CD4-positive, alpha-beta memory T cell (primary cell): ENCODE measurements at regions not wholly inside any gene's neighbourhood (a gene's known extent, or its start where the extent isn't known, plus 50 kb on each side); places are given as distances from the start of the nearest gene placed in this dataset.
A peak's percentile ranks its signal among the peaks of the same experiment; 100 is the strongest.
"Not testable (repeated sequence)": the region's sequence is repeated elsewhere in the genome, so short reads cannot be mapped to it uniquely, and the experiment has no call there.

Experiments used
- CTCF ChIA-PET: fragments of 350-600 bp; sonication (Branson Sonifier 250); formaldehyde crosslinking; loops from one replicate; lab custom pipeline; 2021; ENCODE audit warnings: inconsistent platforms; ENCODE audit not compliant: partially characterized antibody; lab: Charles Lee
- POLR2A ChIA-PET: fragments of 350-600 bp; sonication (Branson Sonifier 250); formaldehyde crosslinking; loops from one replicate; lab custom pipeline; 2021; ENCODE audit not compliant: partially characterized antibody; lab: Charles Lee
- DNase-seq, 5 donors: peaks; one replicate each; pipeline versions ENCODE4 v3.0.0 to v3.0.0-alpha.2; 2020 to 2022; ENCODE audit warnings: mixed read lengths in 1 of 5
- H3K27ac ChIP-seq: one replicate; pipeline ENCODE4 v1.7.0; 2013; ENCODE audit warnings: low read depth, low read length
- H3K27me3 ChIP-seq: 2 replicates; pipeline ENCODE4 v1.7.0; 2013; ENCODE audit warnings: mild to moderate bottlenecking, low read length, moderate library complexity; ENCODE audit not compliant: insufficient read depth
- H3K36me3 ChIP-seq: 2 replicates; pipeline ENCODE4 v1.7.0; 2013; ENCODE audit warnings: mild to moderate bottlenecking, low read length, moderate library complexity; ENCODE audit not compliant: insufficient read depth
- H3K4me1 ChIP-seq: 2 replicates; pipeline ENCODE4 v1.7.0; 2013; ENCODE audit warnings: mild to moderate bottlenecking, low read length, moderate library complexity; ENCODE audit not compliant: insufficient read depth
- H3K4me3 ChIP-seq, 2 donors: one replicate each; pipeline ENCODE4 v1.7.0; 2013; ENCODE audit warnings: low read length in 2 of 2, mild to moderate bottlenecking in 1 of 2
- H3K9me3 ChIP-seq, 2 donors: one replicate each; pipeline ENCODE4 v1.7.0; 2013; ENCODE audit warnings: low read length in 2 of 2, control low read depth in 1 of 2; ENCODE audit not compliant: control insufficient read depth in 1 of 2
- H3K27ac Mint-ChIP-seq, 7 donors: one replicate each; pipeline ENCODE4 v1.8.0; 2020 to 2021; ENCODE audit warnings: mixed read lengths in 7 of 7, mild to moderate bottlenecking in 6 of 7, inconsistent platforms in 3 of 7, moderate library complexity in 3 of 7
- H3K27me3 Mint-ChIP-seq, 2 donors: one replicate each; pipeline ENCODE4 v1.8.0; 2020 to 2021; ENCODE audit warnings: mixed read lengths in 2 of 2
- H3K36me3 Mint-ChIP-seq, 2 donors: one replicate each; pipeline ENCODE4 v1.8.0; 2020 to 2021; ENCODE audit warnings: mixed read lengths in 2 of 2, inconsistent platforms in 1 of 2, mild to moderate bottlenecking in 1 of 2
- H3K4me1 Mint-ChIP-seq, 4 donors: one replicate each; pipeline ENCODE4 v1.8.0; 2020 to 2021; ENCODE audit warnings: mixed read lengths in 4 of 4, mild to moderate bottlenecking in 1 of 4
- H3K4me3 Mint-ChIP-seq, 8 donors: one replicate each; pipeline ENCODE4 v1.8.0; 2020 to 2021; ENCODE audit warnings: mixed read lengths in 8 of 8, mild to moderate bottlenecking in 7 of 8, moderate library complexity in 6 of 8, inconsistent platforms in 3 of 8
- H3K9me3 Mint-ChIP-seq, 8 donors: one replicate each; pipeline ENCODE4 v1.8.0; 2020 to 2021; ENCODE audit warnings: mixed read lengths in 8 of 8, mild to moderate bottlenecking in 5 of 8, inconsistent platforms in 3 of 8, moderate library complexity in 1 of 8
- intact Hi-C: fragments of 100-400 bp; cut with micrococcal nuclease; formaldehyde crosslinking; loops from one replicate; pipeline ENCODE4 v1.15.1; 2023

GRCh38 chr6:140500849-140501248 is 1126.4 kb upstream of the CITED2 start:
- Mint-ChIP-seq H3K9me3 (no peaks in the 10 kb centered on the region), H3K27me3 (peaks cover 0 to 1% of the 10 kb centered on the region in 2 donors), H3K36me3 (no peaks in the 10 kb centered on the region), H3K4me1 (no peaks in the 10 kb centered on the region), H3K27ac (no peak overlapping the region), H3K4me3 (no peak overlapping the region)
- CTCF ChIA-PET = no interaction called here
- Histone ChIP-seq H3K4me1 (no peaks in the 10 kb centered on the region), H3K4me3 (no peak overlapping the region), H3K9me3 (no peaks in the 10 kb centered on the region), H3K27me3 (no peaks in the 10 kb centered on the region), H3K36me3 (no peaks in the 10 kb centered on the region), H3K27ac (no peak overlapping the region)
- no peak for DNase-seq
- intact Hi-C loops = no loop called here
- POLR2A ChIA-PET = no interaction called here

GRCh38 chr6:140499607-140500006 is 1125.2 kb upstream of the CITED2 start:
- no peaks in the 10 kb centered on the region for H3K9me3 ChIP-seq

GRCh38 chr6:140494321-140495108 is 1120.1 kb upstream of the CITED2 start:
- H3K36me3 Mint-ChIP-seq = no peaks in the 10 kb centered on the region
- H3K9me3 Mint-ChIP-seq = peaks cover 0 to 4% (median 0%) of the 10 kb centered on the region in 8 donors
- H3K4me1 Mint-ChIP-seq = no peaks in the 10 kb centered on the region
- ChIA-PET CTCF (no interaction called here), POLR2A (no interaction called here)
- no peak overlapping the region for H3K4me3 Mint-ChIP-seq
- Histone ChIP-seq H3K27ac (no peak overlapping the region), H3K4me3 (no peak overlapping the region), H3K36me3 (no peaks in the 10 kb centered on the region), H3K9me3 (no peaks in the 10 kb centered on the region), H3K4me1 (no peaks in the 10 kb centered on the region), H3K27me3 (no peaks in the 10 kb centered on the region)
- H3K27ac Mint-ChIP-seq = no peak overlapping the region
- peaks cover 2 to 4% of the 10 kb centered on the region in 2 donors for H3K27me3 Mint-ChIP-seq
- DNase-seq = no peak
- intact Hi-C loops = no loop called here

More at GRCh38 chr6:140499607-140500006, 1125.2 kb upstream of the CITED2 start:
- CTCF ChIA-PET = no interaction called here
- Mint-ChIP-seq H3K27me3 (peaks cover under 1 to 2% of the 10 kb centered on the region in 2 donors), H3K27ac (no peak overlapping the region), H3K9me3 (peaks cover 0 to 2% (median 0%) of the 10 kb centered on the region in 8 donors), H3K4me3 (no peak overlapping the region), H3K4me1 (no peaks in the 10 kb centered on the region), H3K36me3 (no peaks in the 10 kb centered on the region)
- Histone ChIP-seq H3K27me3 (no peaks in the 10 kb centered on the region), H3K27ac (no peak overlapping the region), H3K4me1 (no peaks in the 10 kb centered on the region), H3K36me3 (no peaks in the 10 kb centered on the region), H3K4me3 (no peak overlapping the region)
- POLR2A ChIA-PET = no interaction called here
- intact Hi-C loops = no loop called here
- no peak for DNase-seq

- DNase-seq, H3K4me1 Mint-ChIP-seq, H3K36me3 Mint-ChIP-seq, H3K9me3 Mint-ChIP-seq, H3K4me3 ChIP-seq, H3K36me3 ChIP-seq, H3K4me3 Mint-ChIP-seq, H3K4me1 ChIP-seq, intact Hi-C loops, H3K27ac Mint-ChIP-seq, H3K9me3 ChIP-seq, CTCF ChIA-PET, H3K27ac ChIP-seq, H3K27me3 Mint-ChIP-seq, POLR2A ChIA-PET, H3K27me3 ChIP-seq: not testable (repeated sequence)
These were observed 1119.0 kb upstream of the CITED2 start for GRCh38 chr6:140493470-140493869.

- no peaks in the 10 kb centered on the region for H3K36me3 ChIP-seq
- CTCF ChIA-PET = no interaction called here
- no peaks in the 10 kb centered on the region for H3K4me1 ChIP-seq
- H3K27ac Mint-ChIP-seq = no peak overlapping the region
- H3K27ac ChIP-seq = no peak overlapping the region
- no peak for DNase-seq
- intact Hi-C loops = no loop called here
- no peaks in the 10 kb centered on the region for H3K4me1 Mint-ChIP-seq
- H3K27me3 Mint-ChIP-seq = peaks cover 2 to 4% of the 10 kb centered on the region in 2 donors
- peaks cover 0 to 4% (median 2%) of the 10 kb centered on the region in 8 donors for H3K9me3 Mint-ChIP-seq
- H3K4me3 Mint-ChIP-seq = no peak overlapping the region
- H3K9me3 ChIP-seq = no peaks in the 10 kb centered on the region
- no peaks in the 10 kb centered on the region for H3K36me3 Mint-ChIP-seq
- no peaks in the 10 kb centered on the region for H3K27me3 ChIP-seq
- POLR2A ChIA-PET = no interaction called here
- H3K4me3 ChIP-seq = no peak overlapping the region
These were observed 1115.6 kb upstream of the CITED2 start for GRCh38 chr6:140490081-140490480.

GRCh38 chr6:140487586-140487985 is 1113.1 kb upstream of the CITED2 start:
- CTCF ChIA-PET = no interaction called here
- intact Hi-C loops = no loop called here
- no peaks in the 10 kb centered on the region for H3K9me3 ChIP-seq
- H3K27me3 ChIP-seq = no peaks in the 10 kb centered on the region
- H3K27me3 Mint-ChIP-seq = no peaks in the 10 kb centered on the region
- H3K4me3 ChIP-seq = no peak overlapping the region
- no peak overlapping the region for H3K27ac Mint-ChIP-seq
- H3K36me3 Mint-ChIP-seq = no peaks in the 10 kb centered on the region
- no peak overlapping the region for H3K4me3 Mint-ChIP-seq
- H3K4me1 Mint-ChIP-seq = no peaks in the 10 kb centered on the region
- no peak overlapping the region for H3K27ac ChIP-seq
- POLR2A ChIA-PET = no interaction called here
- H3K36me3 ChIP-seq = no peaks in the 10 kb centered on the region
- no peaks in the 10 kb centered on the region for H3K4me1 ChIP-seq
- DNase-seq = no peak
- H3K9me3 Mint-ChIP-seq = peaks cover 0 to 2% (median 0%) of the 10 kb centered on the region in 8 donors

- no peak for DNase-seq
- H3K36me3 Mint-ChIP-seq = no peaks in the 10 kb centered on the region
- ChIA-PET CTCF (no interaction called here), POLR2A (no interaction called here)
- no peak overlapping the region for H3K4me3 Mint-ChIP-seq
- H3K9me3 Mint-ChIP-seq = peaks cover 0 to 2% (median 0%) of the 10 kb centered on the region in 8 donors
- intact Hi-C loops = no loop called here
- H3K27ac Mint-ChIP-seq = peak overlapping the region in 1 of 7 donors; percentile 19
- no peaks in the 10 kb centered on the region for H3K36me3 ChIP-seq
- no peak overlapping the region for H3K4me3 ChIP-seq
- H3K4me1 Mint-ChIP-seq = no peaks in the 10 kb centered on the region
- H3K9me3 ChIP-seq = no peaks in the 10 kb centered on the region
- H3K27me3 Mint-ChIP-seq = no peaks in the 10 kb centered on the region
- no peak overlapping the region for H3K27ac ChIP-seq
- H3K4me1 ChIP-seq = no peaks in the 10 kb centered on the region
- H3K27me3 ChIP-seq = no peaks in the 10 kb centered on the region
These were observed 1112.3 kb upstream of the CITED2 start for GRCh38 chr6:140486450-140487361.
